GM19099 (cell line): ENCODE measurements at regions not wholly inside any gene's neighbourhood (a gene's known extent, or its start where the extent isn't known, plus 50 kb on each side); places are given as distances from the start of the nearest gene placed in this dataset.

Experiments used
- POLR2A ChIP-seq: IDR thresholded peaks from 3 replicates; pipeline ENCODE4 v1.6.1; 2011; ENCODE audit warnings: low read depth; ENCODE audit not compliant: insufficient read length; ENCODE audit errors: extremely low read depth

DNA sequence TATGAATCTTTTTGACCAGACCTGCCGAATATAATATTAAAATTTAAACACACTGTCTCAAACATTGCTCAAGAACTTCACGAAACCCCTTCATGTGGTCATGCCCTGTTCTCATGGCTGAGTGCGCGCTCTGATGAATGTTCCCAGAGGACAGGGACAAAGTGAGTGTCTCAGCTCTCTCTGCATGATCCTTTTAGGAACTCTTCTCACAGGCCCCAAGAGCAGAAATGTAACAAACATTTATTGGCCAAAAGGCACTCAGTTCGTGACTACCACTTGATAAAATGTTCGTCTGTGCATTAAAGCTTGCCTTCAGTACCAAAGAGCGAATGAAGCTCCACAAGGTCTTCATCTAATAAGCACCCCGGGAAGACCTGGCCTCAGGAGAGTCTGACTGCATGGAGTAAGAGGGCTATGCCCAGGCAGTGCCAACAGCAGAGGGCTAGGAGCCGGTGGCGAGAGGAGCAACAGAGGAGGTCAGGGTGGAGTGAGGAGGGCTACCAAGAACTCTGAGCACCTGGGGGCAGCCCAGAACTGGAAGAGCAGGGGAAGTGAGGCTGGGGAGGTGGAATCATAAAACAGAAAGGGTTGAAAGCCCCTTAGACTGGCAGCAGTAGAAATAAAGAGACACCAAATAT is 171.1 kb downstream of the RHOU start:
- no peak for TF ChIP-seq POLR2A

DNA sequence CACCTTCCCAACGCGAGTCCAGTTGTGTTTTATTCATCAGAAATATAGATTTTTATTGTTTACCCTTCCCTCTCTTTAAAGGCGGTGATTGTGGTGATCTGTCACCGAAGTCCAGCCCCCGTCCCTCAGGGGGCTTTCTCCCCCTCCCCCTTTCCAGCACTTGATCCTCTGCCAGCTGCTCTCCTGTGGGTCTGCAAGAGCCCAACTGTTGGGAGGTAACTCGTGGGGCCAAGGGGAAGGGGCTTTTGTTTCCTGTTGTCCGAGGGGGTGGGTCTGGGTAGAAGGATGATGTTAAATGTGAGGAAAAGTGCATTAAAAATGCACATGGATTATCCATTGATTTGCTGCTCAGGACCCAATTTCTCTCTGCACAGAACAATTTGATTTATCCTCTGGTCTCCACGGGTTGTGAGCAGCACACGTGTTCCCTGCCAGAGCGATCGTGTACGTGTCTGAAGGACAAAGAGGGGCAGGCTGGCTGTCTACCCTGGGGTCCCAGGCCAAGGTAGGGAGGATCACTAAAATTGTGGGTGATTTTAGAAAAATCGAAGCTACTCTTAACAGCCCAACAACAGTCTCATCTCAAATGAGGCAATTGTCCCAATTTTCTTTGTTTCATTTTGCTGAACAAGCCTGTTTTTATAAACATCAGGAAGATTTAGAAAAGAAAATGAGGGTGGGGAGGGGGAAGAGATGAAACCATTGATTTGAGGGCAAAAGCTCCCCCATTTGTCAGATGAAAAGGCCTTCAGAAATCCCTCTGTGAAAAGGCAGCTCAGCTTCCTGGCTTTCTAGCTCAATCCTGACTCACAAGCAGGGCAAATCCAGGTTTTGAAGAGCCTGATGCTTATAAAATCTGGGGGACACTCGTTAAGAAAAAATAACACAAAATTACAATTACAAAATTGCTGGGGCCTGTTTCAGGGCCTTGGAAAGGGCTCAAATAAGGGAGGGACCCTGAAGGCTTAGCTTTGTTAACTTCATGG is 176.2 kb downstream of the RHOU start:
- no peak for TF ChIP-seq POLR2A

DNA sequence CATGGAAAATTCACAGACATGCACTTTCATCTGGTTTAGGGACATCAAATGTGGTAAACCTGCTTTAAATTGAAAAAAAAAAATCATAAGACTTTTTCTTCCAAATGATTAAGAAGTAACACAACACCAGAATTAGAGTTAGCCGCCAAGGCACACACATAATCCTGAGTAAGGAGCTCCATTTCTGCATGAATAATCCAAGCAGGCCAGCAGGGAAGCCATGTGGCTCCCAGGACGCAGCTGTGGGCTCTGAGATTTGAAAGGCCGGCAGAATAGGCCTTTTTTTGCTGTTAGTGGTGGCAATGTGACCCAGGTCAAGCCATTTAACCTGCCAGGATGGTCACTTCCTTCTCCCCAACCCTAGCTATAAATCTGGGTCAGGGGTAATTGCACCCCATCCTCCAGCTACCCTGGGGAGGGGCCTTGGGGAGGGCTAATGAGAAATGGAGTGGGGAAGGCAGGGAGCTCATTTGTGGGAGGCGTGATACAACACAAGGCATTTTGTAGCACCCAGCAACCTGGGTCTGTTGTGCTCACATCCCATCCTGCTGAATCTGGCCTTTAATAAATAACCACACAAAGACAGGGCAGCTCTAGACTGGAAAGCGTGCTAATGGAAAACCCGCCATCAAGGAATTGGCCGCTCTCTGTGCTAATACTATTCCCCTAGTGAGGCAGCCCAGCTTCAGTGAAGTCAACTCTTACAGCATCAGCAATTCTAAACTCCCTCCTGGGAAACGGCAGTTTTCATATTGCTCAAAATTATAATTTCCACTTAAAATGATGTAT is 178.5 kb downstream of the RHOU start:
- TF ChIP-seq POLR2A = no peak

DNA sequence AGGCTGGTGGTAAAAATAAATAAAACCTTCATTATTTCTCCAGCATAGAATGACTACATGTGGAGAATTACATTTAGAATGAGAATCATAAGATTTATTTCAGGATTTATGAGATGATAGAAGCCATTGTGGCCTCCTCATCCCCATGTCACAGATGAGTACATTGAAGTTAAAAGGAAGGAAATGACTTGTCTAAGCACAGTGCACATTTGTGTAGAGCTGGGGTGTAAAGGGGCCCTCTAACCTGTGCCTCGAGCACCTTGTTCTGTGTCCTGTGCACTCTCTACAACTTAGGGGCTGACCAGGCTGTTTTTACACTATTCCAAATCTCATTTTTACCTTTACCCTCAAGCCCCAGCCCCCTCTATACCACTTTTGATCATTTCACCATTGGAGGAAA is 179.4 kb downstream of the RHOU start:
- TF ChIP-seq POLR2A = no peak

DNA sequence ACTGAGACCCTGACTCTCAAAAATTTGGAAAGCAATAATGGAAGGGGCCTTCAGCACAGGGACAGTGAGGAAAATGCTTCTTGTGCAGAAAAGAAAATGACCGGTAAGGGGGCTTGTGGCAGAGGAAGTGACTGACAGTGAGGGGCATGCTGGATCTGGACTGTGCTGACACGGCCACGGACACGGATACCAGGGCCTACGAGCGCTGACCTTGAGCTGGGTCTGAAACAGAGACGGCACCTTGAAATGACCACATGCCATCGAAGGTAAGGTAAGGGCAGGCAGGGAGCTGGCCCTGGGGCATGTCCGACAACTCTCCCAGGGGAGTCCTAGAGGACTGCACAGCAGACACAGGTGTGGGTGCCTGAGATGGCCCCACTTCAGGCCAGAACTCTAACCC is 182.1 kb downstream of the RHOU start:
- no peak for TF ChIP-seq POLR2A

DNA sequence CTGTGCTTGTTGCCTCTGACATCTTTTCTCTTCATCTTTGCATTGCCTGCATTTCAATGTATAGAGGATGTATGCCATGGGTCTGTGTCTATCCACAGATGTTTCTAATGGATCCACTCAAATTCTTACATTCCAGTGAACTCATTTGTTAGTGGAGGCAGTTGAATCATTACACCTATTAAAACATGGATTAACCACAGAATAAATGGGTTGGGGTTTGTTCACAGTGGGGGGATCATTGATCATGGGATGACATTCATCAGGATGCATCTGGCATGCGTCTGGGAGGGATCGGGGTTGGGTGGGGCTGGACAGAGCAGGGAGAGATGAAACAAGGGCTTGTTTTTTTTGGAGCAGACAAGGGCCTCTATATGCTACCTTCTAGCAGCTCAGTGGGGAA is 182.5 kb downstream of the RHOU start:
- no peak for TF ChIP-seq POLR2A

DNA sequence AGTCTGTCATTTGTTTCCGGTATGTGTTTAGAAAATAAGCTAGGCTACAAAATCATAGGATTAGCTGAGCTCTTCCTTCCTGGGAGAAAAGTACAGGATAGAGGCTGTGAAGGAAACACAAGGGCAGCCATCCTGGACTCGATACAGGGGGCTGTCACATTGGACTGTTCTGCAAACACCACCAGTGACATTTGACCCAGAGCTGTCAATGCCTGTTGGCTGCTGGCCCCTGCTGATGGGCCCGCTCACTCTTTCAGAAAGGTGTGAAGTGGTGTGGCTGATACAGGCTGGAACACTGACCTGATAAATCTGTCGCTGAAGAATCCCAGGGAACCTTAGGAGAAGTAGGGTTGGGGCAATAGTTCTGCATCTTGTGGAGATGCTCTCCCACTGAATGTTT is 183.1 kb downstream of the RHOU start:
- no peak for TF ChIP-seq POLR2A

DNA sequence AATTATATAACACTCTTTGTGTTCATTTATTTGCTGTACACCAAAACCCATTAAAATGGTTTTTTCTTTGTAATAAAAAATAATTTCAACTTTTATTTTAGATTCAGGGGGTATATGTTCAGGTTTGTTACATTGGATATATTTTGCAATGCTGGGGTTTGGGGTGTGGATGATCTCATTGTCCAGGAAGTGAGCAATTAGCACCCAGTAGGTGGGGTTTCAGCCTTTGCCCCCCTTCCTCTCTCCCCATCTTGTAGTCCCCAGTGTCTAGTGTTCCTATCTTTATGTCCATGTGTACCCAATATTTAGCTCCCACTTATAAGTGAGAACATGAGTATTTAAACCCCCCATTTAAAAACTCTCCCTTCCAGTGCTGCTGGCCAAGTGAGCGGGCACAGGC is 184.6 kb downstream of the RHOU start:
- TF ChIP-seq POLR2A = no peak

DNA sequence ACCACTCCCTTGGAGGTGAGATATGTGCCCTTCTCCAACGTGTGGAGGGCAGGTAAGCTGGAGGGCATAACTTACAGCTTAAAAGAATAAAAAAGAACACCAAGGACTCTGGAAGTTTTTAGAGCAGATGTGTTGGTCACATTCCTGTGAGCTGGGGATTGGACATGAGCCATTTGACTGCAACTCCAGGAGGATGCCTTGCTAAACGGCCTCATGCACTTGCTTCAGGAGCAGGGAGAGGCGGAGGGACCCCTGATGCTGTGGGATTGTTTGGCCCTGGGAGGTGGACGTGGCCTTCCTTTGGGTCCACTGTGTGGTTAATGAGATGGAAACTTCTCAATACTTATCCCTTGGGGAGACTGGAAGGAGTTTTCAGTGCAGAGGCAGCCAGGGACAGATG is 185.6 kb downstream of the RHOU start:
- no peak for TF ChIP-seq POLR2A

DNA sequence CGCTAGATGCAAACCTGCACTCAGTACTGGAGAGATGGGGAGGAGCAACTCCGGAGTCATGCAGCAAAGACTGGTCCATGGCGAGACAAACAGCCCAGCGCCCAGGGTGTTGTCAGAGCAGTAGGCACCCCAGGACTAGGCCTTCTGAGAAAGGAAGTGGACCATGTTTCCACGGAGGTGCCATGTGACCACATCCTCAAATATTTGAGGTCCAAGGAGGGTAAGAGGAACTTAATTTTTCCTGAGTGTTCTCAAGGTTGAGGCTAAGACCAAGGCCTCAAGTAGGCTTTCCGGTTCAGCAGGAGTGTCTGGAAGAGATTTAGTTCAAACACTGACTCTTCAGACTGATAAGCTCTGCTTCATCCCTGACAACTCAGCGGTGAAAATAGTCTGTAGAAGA is 186.2 kb downstream of the RHOU start:
- no peak for TF ChIP-seq POLR2A

DNA sequence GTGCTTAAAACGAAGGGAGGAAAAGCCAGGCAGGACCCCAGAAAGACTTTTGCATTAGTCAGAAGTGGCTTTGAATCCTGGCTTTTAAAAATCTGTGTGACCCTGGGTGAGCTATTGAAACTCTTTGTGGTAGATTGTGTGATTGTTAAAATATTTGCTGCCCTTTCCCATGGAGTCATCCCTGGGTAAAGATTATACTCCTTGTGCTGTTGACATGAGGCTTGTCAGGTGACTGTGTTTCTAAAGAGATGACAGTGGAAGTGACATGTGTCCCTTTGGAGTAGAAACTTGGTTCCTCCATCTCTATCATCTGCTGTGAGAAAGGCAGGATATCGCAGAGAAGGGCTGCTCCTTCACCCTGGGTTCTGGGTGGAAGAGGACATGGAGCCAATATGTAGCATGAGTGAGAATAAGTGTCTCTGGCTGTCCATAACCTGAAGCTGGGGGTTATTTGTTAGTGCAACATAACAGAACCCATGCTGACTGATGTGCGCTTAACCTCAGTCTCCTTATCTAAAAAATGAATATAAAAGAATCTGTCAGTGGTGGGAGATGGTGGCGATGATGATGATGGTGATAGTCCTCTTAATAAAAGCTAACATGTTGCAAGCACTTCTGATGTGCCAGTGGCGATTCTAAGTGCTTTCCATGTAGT is 187.6 kb downstream of the RHOU start:
- no peak for TF ChIP-seq POLR2A

DNA sequence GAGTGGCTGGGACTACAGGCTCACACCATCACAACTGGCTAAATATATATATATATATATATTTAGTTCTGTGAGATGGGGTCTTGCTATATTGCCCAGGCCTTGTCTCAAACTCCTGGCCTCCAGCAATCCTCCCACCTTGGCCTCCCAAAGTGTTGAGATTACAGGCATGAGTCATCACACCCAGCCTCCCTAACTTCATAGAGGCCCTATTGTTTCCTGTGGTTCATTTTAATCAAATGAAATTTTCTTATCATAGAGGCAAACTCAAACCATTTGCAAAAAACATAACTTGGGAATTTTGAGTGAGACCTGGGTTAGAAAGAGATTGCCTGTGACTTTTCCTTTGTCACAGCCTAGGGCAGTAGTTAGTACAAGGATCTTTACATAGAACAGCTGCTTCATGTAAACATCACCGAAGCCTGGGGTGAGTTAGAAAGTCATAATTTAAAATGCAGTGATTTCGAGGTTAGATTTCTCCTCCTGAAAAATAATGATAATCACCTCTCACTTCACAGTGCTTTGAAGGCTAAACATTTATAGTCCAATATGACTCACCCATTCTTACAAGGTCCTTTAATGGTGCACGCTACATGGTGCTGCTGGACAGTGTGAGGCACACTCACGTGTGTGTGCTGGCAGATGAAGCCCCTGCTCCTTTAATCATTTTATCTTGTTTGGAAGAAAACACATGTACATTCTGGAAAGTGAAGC is 188.9 kb downstream of the RHOU start:
- TF ChIP-seq POLR2A = no peak

DNA sequence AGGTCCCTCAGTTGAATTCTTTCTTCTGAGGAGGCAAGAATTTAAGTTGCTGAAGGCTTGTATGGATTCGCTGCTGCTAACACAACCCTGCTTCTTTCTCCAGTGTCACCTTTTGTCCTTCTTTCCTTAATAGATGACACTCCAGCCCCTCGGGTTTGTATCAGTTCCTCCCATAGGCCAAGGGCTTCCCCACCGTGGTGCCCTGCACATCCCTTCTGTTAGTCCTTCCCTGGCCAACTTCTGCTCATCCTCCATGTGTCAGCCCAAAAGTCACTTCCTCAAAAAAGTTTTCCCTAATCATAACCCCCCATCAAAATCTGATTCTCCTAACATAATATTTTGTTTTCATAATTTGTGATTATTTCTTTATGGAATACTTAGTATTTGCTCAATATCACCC is 190.4 kb downstream of the RHOU start:
- no peak for TF ChIP-seq POLR2A

DNA sequence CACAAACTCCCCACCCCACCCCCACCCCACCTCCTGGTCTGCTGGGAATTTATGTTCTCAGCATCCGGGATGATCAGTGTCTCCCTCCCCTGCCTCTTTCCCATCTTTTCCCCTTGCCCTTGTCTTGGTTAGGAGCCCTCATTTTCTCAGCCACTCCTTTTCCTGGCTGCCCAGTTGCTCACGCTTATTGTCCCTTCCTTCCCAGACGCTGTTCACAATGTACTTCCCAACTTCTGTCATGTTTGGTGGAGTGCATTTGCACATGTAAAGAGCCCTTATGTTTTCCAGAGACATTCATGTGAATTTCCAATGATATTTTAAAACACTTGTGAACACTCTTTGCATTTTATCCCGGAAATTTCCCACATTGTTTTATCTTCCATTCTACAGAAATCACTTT is 192.1 kb downstream of the RHOU start:
- TF ChIP-seq POLR2A = no peak

DNA sequence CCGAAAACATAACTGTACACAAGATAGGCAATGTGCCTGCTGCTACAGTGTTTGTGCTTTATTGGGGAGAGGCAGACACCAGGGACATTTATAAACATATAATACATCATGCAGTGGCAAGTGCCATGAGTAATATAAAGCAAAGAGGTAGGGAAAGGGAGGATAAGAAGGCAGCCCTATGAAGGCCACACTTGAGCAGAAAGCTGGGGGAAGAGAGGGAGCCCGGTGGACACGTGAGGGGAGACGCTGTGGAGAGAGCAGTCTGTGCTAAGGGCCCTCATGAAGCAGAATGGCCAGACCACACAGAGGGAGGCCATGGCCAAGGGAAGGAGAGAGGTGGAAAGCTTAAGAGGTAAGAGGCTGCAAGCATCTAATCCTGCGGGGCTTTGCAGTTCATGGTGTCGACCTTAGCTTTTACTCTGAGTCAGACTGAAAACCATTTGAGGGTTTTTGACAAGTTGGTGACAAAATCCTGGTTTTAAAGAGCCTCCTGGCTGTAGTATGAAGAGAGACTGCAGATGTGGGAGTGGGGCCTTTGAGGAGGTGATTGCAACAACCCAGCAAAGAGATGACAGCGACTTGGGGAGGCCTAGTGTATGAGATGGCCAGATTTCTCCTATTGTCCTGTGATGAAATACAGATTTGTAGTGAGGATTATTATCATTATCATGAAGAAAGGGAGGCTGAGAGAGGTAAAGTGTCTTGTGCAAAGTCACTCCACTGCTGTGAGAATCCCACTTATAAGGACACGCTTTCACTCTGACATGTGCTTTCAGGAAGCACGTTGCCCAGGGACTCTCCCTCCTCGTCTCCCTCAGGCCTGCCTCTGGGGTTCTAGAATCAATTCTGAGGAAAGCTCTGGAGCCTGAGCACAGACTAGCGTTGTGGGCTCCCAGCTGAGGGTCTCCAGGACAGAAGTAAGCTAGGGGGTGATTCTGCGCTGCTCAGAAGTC is 192.9 kb downstream of the RHOU start:
- no peak for TF ChIP-seq POLR2A
